ENCODE measurements at regions not wholly inside any gene's neighbourhood (a gene's known extent, or its start where the extent isn't known, plus 50 kb on each side); places are given as distances from the start of the nearest gene placed in this dataset.

- H3K27me3 ChIP-seq (ENCODE audit: control insufficient read depth in 2 of 2, insufficient read depth in 2 of 2, low read length in 2 of 2), result no peaks in the 10 kb centered on the region
- Mint-ChIP-seq H3K36me3 (no peaks in the 10 kb centered on the region), H3K27me3 (peaks cover 0 to 6% (median 0%) of the 10 kb centered on the region in 5 donors), H3K9me3 (peaks cover 0 to 7% (median 2%) of the 10 kb centered on the region in 11 donors), H3K4me1 (no peaks in the 10 kb centered on the region), H3K27ac (no peak overlapping the region), H3K4me3 (no peak overlapping the region)
- CTCF ChIA-PET, result no interaction called here
- intact Hi-C loops (cut with micrococcal nuclease), result no loop called here
- no peak overlapping the region for H3K27ac ChIP-seq (ENCODE audit: low read depth, low read length)
- DNase-seq (no peak), ATAC-seq (no peak)
- H3K9me3 ChIP-seq (ENCODE audit: control insufficient read depth in 2 of 3, low read length in 3 of 3), result no peaks in the 10 kb centered on the region
- no peaks in the 10 kb centered on the region for H3K4me1 ChIP-seq (ENCODE audit: control insufficient read depth in 2 of 2, insufficient read depth in 2 of 2, low read length in 2 of 2)
- no peaks in the 10 kb centered on the region for H3K36me3 ChIP-seq (ENCODE audit: control insufficient read depth in 2 of 3, insufficient read depth in 3 of 3, low read length in 3 of 3)
- POLR2A ChIA-PET, result no interaction called here
- no peak overlapping the region for H3K4me3 ChIP-seq (ENCODE audit: low read length)
Measured at GRCh38 chr11:27761356-27761755, 61.1 kb upstream of the BDNF start.

- no peak for DNase-seq
- Histone ChIP-seq H3K27ac (ENCODE audit: low read depth, low read length) (no peak overlapping the region), H3K27me3 (ENCODE audit: control insufficient read depth in 2 of 2, insufficient read depth in 2 of 2, low read length in 2 of 2) (no peaks in the 10 kb centered on the region), H3K4me1 (ENCODE audit: control insufficient read depth in 2 of 2, insufficient read depth in 2 of 2, low read length in 2 of 2) (no peaks in the 10 kb centered on the region), H3K36me3 (ENCODE audit: control insufficient read depth in 2 of 3, insufficient read depth in 3 of 3, low read length in 3 of 3) (no peaks in the 10 kb centered on the region), H3K4me3 (ENCODE audit: low read length) (no peak overlapping the region), H3K9me3 (ENCODE audit: control insufficient read depth in 2 of 3, low read length in 3 of 3) (no peaks in the 10 kb centered on the region)
- H3K36me3 Mint-ChIP-seq, result no peaks in the 10 kb centered on the region
- no peak overlapping the region for H3K27ac Mint-ChIP-seq
- intact Hi-C loops (cut with micrococcal nuclease), result no loop called here
- ChIA-PET CTCF (no interaction called here), POLR2A (no interaction called here)
- no peaks in the 10 kb centered on the region for H3K4me1 Mint-ChIP-seq
- ATAC-seq, result no peak
- H3K4me3 Mint-ChIP-seq, result no peak overlapping the region
- H3K27me3 Mint-ChIP-seq, result peaks cover 0 to 6% (median 0%) of the 10 kb centered on the region in 5 donors
- H3K9me3 Mint-ChIP-seq, result peaks cover 0 to 6% (median 0%) of the 10 kb centered on the region in 11 donors
Measured at GRCh38 chr11:27757953-27758352, 57.7 kb upstream of the BDNF start.

GRCh38 chr11:27754035-27755017 lies 54.1 kb upstream of the BDNF start:
- no peak for ATAC-seq
- no peak for DNase-seq
- ChIA-PET CTCF (no interaction called here), POLR2A (no interaction called here)
- H3K4me3 ChIP-seq (ENCODE audit: low read length), result no peak overlapping the region
- intact Hi-C loops (cut with micrococcal nuclease), result no loop called here
- peaks cover 0 to 6% (median 0%) of the 10 kb centered on the region in 5 donors for H3K27me3 Mint-ChIP-seq
- no peaks in the 10 kb centered on the region for H3K36me3 ChIP-seq (ENCODE audit: control insufficient read depth in 2 of 3, insufficient read depth in 3 of 3, low read length in 3 of 3)
- H3K27ac ChIP-seq (ENCODE audit: low read depth, low read length), result no peak overlapping the region
- H3K9me3 Mint-ChIP-seq, result peaks cover 0 to 10% (median 3%) of the 10 kb centered on the region in 11 donors
- H3K4me1 Mint-ChIP-seq, result no peaks in the 10 kb centered on the region
- no peaks in the 10 kb centered on the region for H3K9me3 ChIP-seq (ENCODE audit: control insufficient read depth in 2 of 3, low read length in 3 of 3)
- H3K4me3 Mint-ChIP-seq, result no peak overlapping the region
- H3K36me3 Mint-ChIP-seq, result no peaks in the 10 kb centered on the region
- no peaks in the 10 kb centered on the region for H3K27me3 ChIP-seq (ENCODE audit: control insufficient read depth in 2 of 2, insufficient read depth in 2 of 2, low read length in 2 of 2)
- no peaks in the 10 kb centered on the region for H3K4me1 ChIP-seq (ENCODE audit: control insufficient read depth in 2 of 2, insufficient read depth in 2 of 2, low read length in 2 of 2)
- H3K27ac Mint-ChIP-seq, result no peak overlapping the region

All from naive thymus-derived CD4-positive, alpha-beta T cell (primary cell).